GM18909 (cell line): ENCODE measurements at regions not wholly inside any gene's neighbourhood (a gene's known extent, or its start where the extent isn't known, plus 50 kb on each side); places are given as distances from the start of the nearest gene placed in this dataset.
"Not testable (repeated sequence)": the region's sequence is repeated elsewhere in the genome, so short reads cannot be mapped to it uniquely, and the experiment has no call there.

Experiments used
- ATAC-seq: cut with Tn5 transposase; IDR thresholded peaks from one replicate; pipeline ENCODE4 v1.9.1; 2021; ENCODE audit warnings: mild to moderate bottlenecking; ENCODE audit not compliant: unreplicated experiment, poor library complexity

- no peak for ATAC-seq
These were observed 109.5 kb upstream of the SIM2 start for GRCh38 chr21:36589352-36589971.

GRCh38 chr21:36591326-36591970 is 107.5 kb upstream of the SIM2 start:
- no peak for ATAC-seq

- ATAC-seq, result no peak
These were observed 102.7 kb upstream of the SIM2 start for GRCh38 chr21:36596174-36596573.

GRCh38 chr21:36601362-36601761 is 97.6 kb upstream of the SIM2 start:
- no peak for ATAC-seq

- ATAC-seq, result no peak
These were observed 96.2 kb upstream of the SIM2 start for GRCh38 chr21:36602735-36603134.

- no peak for ATAC-seq
These were observed 95.7 kb upstream of the SIM2 start for GRCh38 chr21:36603221-36603620.

- no peak for ATAC-seq
These were observed 93.5 kb upstream of the SIM2 start for GRCh38 chr21:36605426-36605825.

GRCh38 chr21:36606287-36606982 is 92.5 kb upstream of the SIM2 start:
- no peak for ATAC-seq

- ATAC-seq, result no peak
These were observed 92.0 kb upstream of the SIM2 start for GRCh38 chr21:36606983-36607325.

- no peak for ATAC-seq
These were observed 90.6 kb upstream of the SIM2 start for GRCh38 chr21:36608041-36608896.

GRCh38 chr21:36608897-36609225 is 90.1 kb upstream of the SIM2 start:
- no peak for ATAC-seq

GRCh38 chr21:36609654-36610053 is 89.3 kb upstream of the SIM2 start:
- no peak for ATAC-seq

- no peak for ATAC-seq
These were observed 88.7 kb upstream of the SIM2 start for GRCh38 chr21:36610201-36610600.

- ATAC-seq, result no peak
These were observed 88.0 kb upstream of the SIM2 start for GRCh38 chr21:36610935-36611334.

GRCh38 chr21:36611379-36611778 is 87.5 kb upstream of the SIM2 start:
- ATAC-seq, result no peak

- ATAC-seq, result no peak
These were observed 85.9 kb upstream of the SIM2 start for GRCh38 chr21:36613059-36613458.

- no peak for ATAC-seq
These were observed 85.4 kb upstream of the SIM2 start for GRCh38 chr21:36613554-36613953.

- ATAC-seq, result no peak
These were observed 83.5 kb upstream of the SIM2 start for GRCh38 chr21:36615274-36615964.

GRCh38 chr21:36616773-36617172 is 82.1 kb upstream of the SIM2 start:
- not testable (repeated sequence) for ATAC-seq

- not testable (repeated sequence) for ATAC-seq
These were observed 77.1 kb upstream of the SIM2 start for GRCh38 chr21:36621794-36622193.
